GM12891 (cell line): ENCODE measurements at regions not wholly inside any gene's neighbourhood (a gene's known extent, or its start where the extent isn't known, plus 50 kb on each side); places are given as distances from the start of the nearest gene placed in this dataset.

Experiments
- POLR2AphosphoS5 ChIP-seq: IDR thresholded peaks from 2 replicates; pipeline ENCODE4 v1.6.1; 2011; ENCODE audit warnings: low read depth, low read length, control low read depth
- POU2F2 ChIP-seq: IDR thresholded peaks from 2 replicates; pipeline ENCODE4 v1.6.1; 2011; ENCODE audit warnings: low read depth, mild to moderate bottlenecking, control low read depth, low read length, moderate library complexity

DNA sequence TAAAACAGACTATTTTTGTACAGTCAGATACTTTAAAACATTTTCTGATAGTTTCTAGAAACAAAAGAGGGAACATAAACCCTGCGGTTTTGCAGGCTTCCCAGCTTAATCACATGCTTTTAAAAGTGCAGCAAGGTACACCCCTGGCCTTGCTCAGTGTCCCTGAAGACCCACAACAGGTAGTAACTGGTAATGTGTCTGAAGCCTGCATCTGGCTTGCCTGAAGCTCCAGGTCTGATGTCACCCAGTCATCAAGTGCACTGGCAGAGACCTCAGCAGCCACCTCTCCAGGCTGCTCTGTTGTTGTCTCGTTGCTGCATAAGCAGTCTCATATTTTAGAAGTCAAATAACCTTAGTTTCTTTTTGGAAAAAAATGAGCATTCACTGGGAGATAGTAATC, 376.1 kb upstream of the MTPN start:
- TF ChIP-seq POLR2AphosphoS5 (no peak), POU2F2 (no peak)
